ENCODE measurements at regions not wholly inside any gene's neighbourhood (a gene's known extent, or its start where the extent isn't known, plus 50 kb on each side); places are given as distances from the start of the nearest gene placed in this dataset.

GRCh38 chr3:107028086-107028485 lies 349.2 kb upstream of the CCDC54 start:
- 71 to 90% methylated on average over 1 of the region's 1 CpG for WGBS, 2 donors
- DNase-seq (no peak), ATAC-seq (ENCODE audit: insufficient read depth, low FRiP score) (no peak)
- Histone ChIP-seq H3K4me1 (ENCODE audit: control insufficient read depth in 5 of 5, insufficient read depth in 5 of 5, low read length in 5 of 5) (peaks cover 0 to 6% (median 0%) of the 10 kb centered on the region in 5 donors), H3K4me3 (no peak overlapping the region), H3K9me3 (ENCODE audit: control insufficient read depth in 4 of 4, insufficient read depth in 3 of 4, low read length in 3 of 4) (no peaks in the 10 kb centered on the region), H3K36me3 (ENCODE audit: control insufficient read depth in 4 of 4, insufficient read depth in 4 of 4, low read length in 4 of 4) (no peaks in the 10 kb centered on the region), H3K27ac (ENCODE audit: low read depth in 1 of 2, low read length in 1 of 2) (no peak overlapping the region), H3K27me3 (ENCODE audit: control insufficient read depth in 3 of 3, insufficient read depth in 3 of 3, low read length in 2 of 3) (no peaks in the 10 kb centered on the region), H3K9ac (ENCODE audit: insufficient read depth in 1 of 2, low read length in 2 of 2) (no peak overlapping the region)
- TF ChIP-seq, protein P1, sequence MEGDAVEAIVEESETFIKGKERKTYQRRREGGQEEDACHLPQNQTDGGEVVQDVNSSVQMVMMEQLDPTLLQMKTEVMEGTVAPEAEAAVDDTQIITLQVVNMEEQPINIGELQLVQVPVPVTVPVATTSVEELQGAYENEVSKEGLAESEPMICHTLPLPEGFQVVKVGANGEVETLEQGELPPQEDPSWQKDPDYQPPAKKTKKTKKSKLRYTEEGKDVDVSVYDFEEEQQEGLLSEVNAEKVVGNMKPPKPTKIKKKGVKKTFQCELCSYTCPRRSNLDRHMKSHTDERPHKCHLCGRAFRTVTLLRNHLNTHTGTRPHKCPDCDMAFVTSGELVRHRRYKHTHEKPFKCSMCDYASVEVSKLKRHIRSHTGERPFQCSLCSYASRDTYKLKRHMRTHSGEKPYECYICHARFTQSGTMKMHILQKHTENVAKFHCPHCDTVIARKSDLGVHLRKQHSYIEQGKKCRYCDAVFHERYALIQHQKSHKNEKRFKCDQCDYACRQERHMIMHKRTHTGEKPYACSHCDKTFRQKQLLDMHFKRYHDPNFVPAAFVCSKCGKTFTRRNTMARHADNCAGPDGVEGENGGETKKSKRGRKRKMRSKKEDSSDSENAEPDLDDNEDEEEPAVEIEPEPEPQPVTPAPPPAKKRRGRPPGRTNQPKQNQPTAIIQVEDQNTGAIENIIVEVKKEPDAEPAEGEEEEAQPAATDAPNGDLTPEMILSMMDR (IDR thresholded peaks at IDR 0.05; ENCODE audit: control extremely low read depth, extremely low read depth), result no peak

GRCh38 chr3:107028626-107029025 lies 348.6 kb upstream of the CCDC54 start:
- DNase-seq (no peak), ATAC-seq (ENCODE audit: insufficient read depth, low FRiP score) (no peak)
- no peak overlapping the region for H3K4me3 ChIP-seq
- H3K36me3 ChIP-seq (ENCODE audit: control insufficient read depth in 4 of 4, insufficient read depth in 4 of 4, low read length in 4 of 4), result no peaks in the 10 kb centered on the region
- H3K9me3 ChIP-seq (ENCODE audit: control insufficient read depth in 4 of 4, insufficient read depth in 3 of 4, low read length in 3 of 4), result no peaks in the 10 kb centered on the region
- H3K27me3 ChIP-seq (ENCODE audit: control insufficient read depth in 3 of 3, insufficient read depth in 3 of 3, low read length in 2 of 3), result no peaks in the 10 kb centered on the region
- H3K9ac ChIP-seq (ENCODE audit: insufficient read depth in 1 of 2, low read length in 2 of 2), result no peak overlapping the region
- 84 to 85% methylated on average over 1 of the region's 1 CpG for WGBS, 2 donors
- H3K4me1 ChIP-seq (ENCODE audit: control insufficient read depth in 5 of 5, insufficient read depth in 5 of 5, low read length in 5 of 5), result peaks cover 0 to 6% (median 0%) of the 10 kb centered on the region in 5 donors
- TF ChIP-seq, protein P1 (IDR thresholded peaks at IDR 0.05; ENCODE audit: control extremely low read depth, extremely low read depth), result no peak
- no peak overlapping the region for H3K27ac ChIP-seq (ENCODE audit: low read depth in 1 of 2, low read length in 1 of 2)

DNA sequence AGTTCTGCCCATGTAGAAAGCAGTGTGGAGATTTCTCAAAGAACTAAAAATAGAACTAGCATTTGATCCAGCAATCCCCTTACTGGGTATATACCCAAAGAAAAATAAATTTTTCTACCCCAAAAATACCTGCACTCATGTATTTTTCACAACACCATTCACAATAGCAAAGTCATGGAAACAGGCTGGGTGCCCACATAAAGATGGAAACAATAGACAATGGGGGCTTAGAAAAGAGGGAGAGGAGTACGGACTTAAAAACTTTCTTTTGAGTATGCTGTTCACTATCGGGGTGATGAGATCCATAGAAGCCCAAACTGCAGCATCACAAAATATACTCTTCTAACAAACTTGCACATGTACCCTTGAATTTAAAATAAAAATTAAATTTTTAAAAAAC lies 345.1 kb upstream of the CCDC54 start:
- Histone ChIP-seq H3K27ac (ENCODE audit: low read depth in 1 of 2, low read length in 1 of 2) (no peak overlapping the region), H3K9ac (ENCODE audit: insufficient read depth in 1 of 2, low read length in 2 of 2) (no peak overlapping the region), H3K4me3 (no peak overlapping the region), H3K27me3 (ENCODE audit: control insufficient read depth in 3 of 3, insufficient read depth in 3 of 3, low read length in 2 of 3) (no peaks in the 10 kb centered on the region), H3K9me3 (ENCODE audit: control insufficient read depth in 4 of 4, insufficient read depth in 3 of 4, low read length in 3 of 4) (peaks cover 0 to 3% (median 2%) of the 10 kb centered on the region in 4 donors), H3K4me1 (ENCODE audit: control insufficient read depth in 5 of 5, insufficient read depth in 5 of 5, low read length in 5 of 5) (no peaks in the 10 kb centered on the region), H3K36me3 (ENCODE audit: control insufficient read depth in 4 of 4, insufficient read depth in 4 of 4, low read length in 4 of 4) (no peaks in the 10 kb centered on the region)
- TF ChIP-seq, protein P1 (IDR thresholded peaks at IDR 0.05; ENCODE audit: control extremely low read depth, extremely low read depth), result no peak
- ATAC-seq (ENCODE audit: insufficient read depth, low FRiP score), result no peak
- 96 to 97% methylated on average over 2 of the region's 2 CpGs for WGBS, 2 donors
- DNase-seq, result no peak

GRCh38 chr3:107034142-107034541 lies 343.1 kb upstream of the CCDC54 start:
- TF ChIP-seq, protein P1 (IDR thresholded peaks at IDR 0.05; ENCODE audit: control extremely low read depth, extremely low read depth), result no peak
- H3K27me3 ChIP-seq (ENCODE audit: control insufficient read depth in 3 of 3, insufficient read depth in 3 of 3, low read length in 2 of 3), result no peaks in the 10 kb centered on the region
- H3K9ac ChIP-seq (ENCODE audit: insufficient read depth in 1 of 2, low read length in 2 of 2), result no peak overlapping the region
- no peak overlapping the region for H3K4me3 ChIP-seq
- ATAC-seq (ENCODE audit: insufficient read depth, low FRiP score) (no peak), DNase-seq (no peak)
- peaks cover 0 to 9% (median 2%) of the 10 kb centered on the region in 4 donors for H3K9me3 ChIP-seq (ENCODE audit: control insufficient read depth in 4 of 4, insufficient read depth in 3 of 4, low read length in 3 of 4)
- H3K36me3 ChIP-seq (ENCODE audit: control insufficient read depth in 4 of 4, insufficient read depth in 4 of 4, low read length in 4 of 4), result no peaks in the 10 kb centered on the region
- H3K4me1 ChIP-seq (ENCODE audit: control insufficient read depth in 5 of 5, insufficient read depth in 5 of 5, low read length in 5 of 5), result no peaks in the 10 kb centered on the region
- H3K27ac ChIP-seq (ENCODE audit: low read depth in 1 of 2, low read length in 1 of 2), result no peak overlapping the region
- WGBS, 2 donors, result 88 to 93% methylated on average over 3 of the region's 3 CpGs
